Trophoblast cell (in vitro differentiated cells and primary cell): ENCODE measurements at regions not wholly inside any gene's neighbourhood (a gene's known extent, or its start where the extent isn't known, plus 50 kb on each side); places are given as distances from the start of the nearest gene placed in this dataset.
"Not testable (repeated sequence)": the region's sequence is repeated elsewhere in the genome, so short reads cannot be mapped to it uniquely, and the experiment has no call there.

Source experiments
- DNase-seq, 2 donors: peaks; one replicate each; pipeline ENCODE4 v3.0.0-alpha.2; 2016
- H2AFZ ChIP-seq: 2 replicates; pipeline ENCODE4 v1.6.1; 2013; ENCODE audit warnings: low read length, moderate library complexity, mild to moderate bottlenecking; ENCODE audit not compliant: insufficient read depth, poor library complexity
- H2AK5ac ChIP-seq: 2 replicates; pipeline ENCODE4 v1.6.1; 2013; ENCODE audit warnings: mild to moderate bottlenecking, low read length
- H2BK120ac ChIP-seq: 2 replicates; pipeline ENCODE4 v1.6.1; 2013; ENCODE audit warnings: low read length, mild to moderate bottlenecking, moderate library complexity; ENCODE audit not compliant: insufficient read depth, poor library complexity
- H2BK12ac ChIP-seq: 2 replicates; pipeline ENCODE4 v1.6.1; 2013; ENCODE audit warnings: mild to moderate bottlenecking, low read length, moderate library complexity
- H2BK5ac ChIP-seq: 2 replicates; pipeline ENCODE4 v1.6.1; 2013; ENCODE audit warnings: low read length, low read depth, moderate library complexity, mild to moderate bottlenecking; ENCODE audit not compliant: poor library complexity
- H3K14ac ChIP-seq: 2 replicates; pipeline ENCODE4 v1.6.1; 2013; ENCODE audit warnings: mild to moderate bottlenecking, low read length
- H3K18ac ChIP-seq: 2 replicates; pipeline ENCODE4 v1.6.1; 2013; ENCODE audit warnings: mild to moderate bottlenecking, low read length
- H3K23ac ChIP-seq: 2 replicates; pipeline ENCODE4 v1.6.1; 2013; ENCODE audit warnings: low read length
- H3K27ac ChIP-seq: 2 replicates; pipeline ENCODE4 v1.5.1; 2013; ENCODE audit warnings: low read depth, mild to moderate bottlenecking, inconsistent platforms, low read length, moderate library complexity
- H3K27me3 ChIP-seq: 2 replicates; pipeline ENCODE4 v1.6.1; 2013; ENCODE audit warnings: inconsistent platforms, mild to moderate bottlenecking, low read length, moderate library complexity; ENCODE audit not compliant: insufficient read depth
- H3K36me3 ChIP-seq, 2 experiments: 1 replicate in 1 of 2; 2 replicates in 1 of 2; pipeline ENCODE4 v1.6.1; 2013; ENCODE audit warnings: low read length in 2 of 2, mild to moderate bottlenecking in 2 of 2, moderate library complexity in 1 of 2; ENCODE audit not compliant: insufficient read depth in 2 of 2, control insufficient read depth in 1 of 2
- H3K4ac ChIP-seq: 2 replicates; pipeline ENCODE4 v1.6.1; 2013; ENCODE audit warnings: low read depth, mild to moderate bottlenecking, low read length, moderate library complexity
- H3K4me1 ChIP-seq, 2 experiments: 1 replicate in 1 of 2; 2 replicates in 1 of 2; pipeline ENCODE4 v1.6.1; 2013; ENCODE audit warnings: low read length in 2 of 2, mild to moderate bottlenecking in 2 of 2, moderate library complexity in 1 of 2; ENCODE audit not compliant: insufficient read depth in 2 of 2, control insufficient read depth in 1 of 2
- H3K4me2 ChIP-seq: 2 replicates; pipeline ENCODE4 v1.6.1; 2013; ENCODE audit warnings: inconsistent platforms, mild to moderate bottlenecking, low read length, moderate library complexity
- H3K4me3 ChIP-seq: 2 replicates; pipeline ENCODE4 v1.5.1; 2013; ENCODE audit warnings: mild to moderate bottlenecking, low read depth, low read length, inconsistent platforms
- H3K79me1 ChIP-seq: one replicate; pipeline ENCODE4 v1.6.1; 2013; ENCODE audit warnings: low read length
- H3K79me2 ChIP-seq: 2 replicates; pipeline ENCODE4 v1.6.1; 2013; ENCODE audit warnings: low read length, mild to moderate bottlenecking; ENCODE audit not compliant: control insufficient read depth, insufficient read depth, poor library complexity
- H3K9ac ChIP-seq: 2 replicates; pipeline ENCODE4 v1.6.1; 2013; ENCODE audit warnings: mild to moderate bottlenecking, low read length
- H3K9me3 ChIP-seq: 2 replicates; pipeline ENCODE4 v1.6.1; 2013; ENCODE audit warnings: low read depth, mild to moderate bottlenecking, control low read depth, inconsistent platforms, low read length; ENCODE audit not compliant: insufficient read depth
- H4K12ac ChIP-seq: 2 replicates; pipeline ENCODE4 v1.6.1; 2013; ENCODE audit warnings: low read depth, mild to moderate bottlenecking, low read length, moderate library complexity
- H4K8ac ChIP-seq: 2 replicates; pipeline ENCODE4 v1.6.1; 2013; ENCODE audit warnings: low read depth, mild to moderate bottlenecking, low read length, moderate library complexity
- H4K91ac ChIP-seq: one replicate; pipeline ENCODE4 v1.6.1; 2013; ENCODE audit warnings: low read depth, mild to moderate bottlenecking, low read length, moderate library complexity
- WGBS: extraction: QIAGEN DNeasy Blood & Tissue Kit; methylation state at CpG from one replicate; pipeline ENCODE4 v1.1.7; 2013; ENCODE audit warnings: missing lambda C conversion rate; ENCODE audit not compliant: insufficient read length, insufficient coverage; ENCODE audit errors: extremely low coverage; 5-methylcytosine and 5-hydroxymethylcytosine counted together

DNA sequence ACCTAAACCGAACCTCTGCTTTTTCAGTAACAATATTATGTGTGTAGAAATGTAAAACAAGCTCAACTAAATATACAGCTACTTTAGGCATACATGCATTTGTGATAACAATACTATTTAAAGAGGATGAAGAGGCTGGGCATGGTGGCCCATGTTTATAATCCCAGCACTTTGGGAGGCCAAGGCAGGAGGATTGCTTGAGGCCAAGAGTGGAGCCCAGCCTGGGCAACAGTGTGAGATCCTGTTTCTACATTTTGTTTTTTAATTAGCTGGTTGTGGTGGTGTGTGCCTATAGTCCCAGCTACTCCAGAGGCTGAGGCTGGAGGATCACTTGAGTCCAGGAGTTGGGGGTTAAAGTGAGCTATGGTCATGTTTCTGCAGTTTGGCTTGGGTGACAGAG, 73.6 kb upstream of the LYPLAL1 start:
- Histone ChIP-seq H2BK12ac (no peak overlapping the region), H4K8ac (no peak overlapping the region), H3K14ac (no peak overlapping the region), H3K4ac (no peak overlapping the region), H3K9ac (no peak overlapping the region), H3K79me2 (no peaks in the 10 kb centered on the region), H2BK5ac (no peak overlapping the region), H3K4me3 (no peak overlapping the region), H2BK120ac (no peak overlapping the region), H4K91ac (no peak overlapping the region), H3K9me3 (no peaks in the 10 kb centered on the region), H3K4me1 (no peaks in the 10 kb centered on the region), H4K12ac (no peak overlapping the region), H3K23ac (no peak overlapping the region), H3K27me3 (no peaks in the 10 kb centered on the region), H3K18ac (no peak overlapping the region), H3K79me1 (no peaks in the 10 kb centered on the region), H2AK5ac (no peak overlapping the region), H2AFZ (no peak overlapping the region), H3K4me2 (no peak overlapping the region), H3K27ac (no peak overlapping the region), H3K36me3 (no peaks in the 10 kb centered on the region)
- no peak for DNase-seq
- WGBS = no CpG with 5 or more reads among the region's 1 CpG

DNA sequence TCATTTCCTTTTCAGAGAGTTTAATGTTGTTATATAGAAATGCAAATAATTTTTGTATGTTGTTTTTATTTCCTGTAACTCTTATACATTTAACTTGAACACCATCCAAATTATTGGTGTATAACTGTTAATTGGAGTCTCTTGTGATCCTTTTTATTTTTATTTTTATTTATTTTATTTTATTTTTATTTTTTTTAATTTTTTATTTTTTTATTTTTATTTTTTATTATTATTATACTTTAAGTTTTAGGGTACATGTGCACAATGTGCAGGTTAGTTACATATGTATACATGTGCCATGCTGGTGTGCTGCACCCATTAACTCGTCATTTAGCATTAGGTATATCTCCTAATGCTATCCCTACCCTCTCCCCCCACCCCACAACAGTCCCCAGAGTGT, 71.2 kb upstream of the LYPLAL1 start:
- not testable (repeated sequence) for H3K36me3 ChIP-seq, H3K9ac ChIP-seq, H4K91ac ChIP-seq, H3K27me3 ChIP-seq, H2BK120ac ChIP-seq, H2BK5ac ChIP-seq, H3K79me2 ChIP-seq, H3K4me2 ChIP-seq, DNase-seq, H4K12ac ChIP-seq, H3K4me3 ChIP-seq, H3K4me1 ChIP-seq, H3K14ac ChIP-seq, H3K27ac ChIP-seq, H3K9me3 ChIP-seq, H2AK5ac ChIP-seq, H4K8ac ChIP-seq, H2AFZ ChIP-seq, H3K23ac ChIP-seq, H3K18ac ChIP-seq, H2BK12ac ChIP-seq, H3K79me1 ChIP-seq, H3K4ac ChIP-seq
- no CpG with 5 or more reads among the region's 1 CpG for WGBS

DNA sequence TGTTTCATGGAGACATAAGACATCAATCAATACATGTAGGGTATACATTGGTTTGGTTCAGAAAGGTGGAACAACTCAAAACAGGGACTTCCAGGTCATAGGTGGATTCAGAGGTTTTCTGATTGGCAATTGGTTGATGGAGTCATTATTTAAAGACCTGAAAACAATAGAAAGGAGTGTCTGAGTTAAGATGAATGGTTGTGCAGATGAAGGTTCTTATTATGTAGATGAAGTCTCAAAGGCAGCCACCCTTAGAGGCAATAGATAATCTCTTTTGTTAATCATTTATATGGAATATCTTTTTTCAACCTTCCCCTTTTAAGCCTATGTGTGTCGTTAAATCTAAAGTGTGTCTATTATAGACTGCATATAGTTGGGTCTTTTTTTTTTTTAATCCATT, 67.8 kb upstream of the LYPLAL1 start:
- Histone ChIP-seq H4K12ac (no peak overlapping the region), H3K4me1 (no peaks in the 10 kb centered on the region), H3K23ac (no peak overlapping the region), H3K79me1 (no peaks in the 10 kb centered on the region), H2BK120ac (no peak overlapping the region), H2BK12ac (no peak overlapping the region), H3K4ac (no peak overlapping the region), H3K4me2 (no peak overlapping the region), H3K27me3 (no peaks in the 10 kb centered on the region), H3K36me3 (no peaks in the 10 kb centered on the region), H4K91ac (no peak overlapping the region), H2BK5ac (no peak overlapping the region), H2AFZ (no peak overlapping the region), H4K8ac (no peak overlapping the region), H3K14ac (no peak overlapping the region), H3K9me3 (no peaks in the 10 kb centered on the region), H2AK5ac (no peak overlapping the region), H3K79me2 (no peaks in the 10 kb centered on the region), H3K4me3 (no peak overlapping the region), H3K27ac (no peak overlapping the region), H3K9ac (no peak overlapping the region), H3K18ac (no peak overlapping the region)
- WGBS = no CpG with 5 or more reads among the region's 1 CpG
- DNase-seq = no peak

DNA sequence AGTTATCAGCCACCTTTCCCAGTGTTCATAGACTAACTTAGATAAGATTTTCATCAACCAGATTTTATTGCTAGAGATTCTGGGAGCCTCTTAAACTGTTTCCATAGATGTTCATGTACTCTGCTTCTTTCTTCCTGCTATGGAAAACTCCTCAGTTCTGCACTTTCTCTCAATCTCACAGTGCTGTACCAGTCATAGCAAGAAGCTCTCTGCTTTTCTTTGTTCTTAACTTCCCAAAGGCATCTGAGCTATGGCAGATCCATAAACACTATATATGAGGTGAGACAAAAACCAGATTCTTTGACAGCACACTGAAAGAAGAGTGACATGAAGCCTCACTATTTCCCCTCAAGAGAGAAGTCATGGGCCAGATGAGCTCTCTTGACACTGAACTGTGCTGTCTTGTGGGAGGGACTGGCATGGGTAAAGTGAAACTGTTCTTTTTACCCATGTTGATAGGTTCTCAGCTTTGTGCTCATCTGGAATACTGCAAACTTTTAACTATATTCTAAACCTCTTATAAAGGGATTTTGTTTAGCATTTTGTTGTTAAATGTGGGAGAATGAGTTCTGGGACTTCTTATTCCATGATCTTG, 64.2 kb upstream of the LYPLAL1 start:
- no peak overlapping the region for H3K9ac ChIP-seq

More for the DNA sequence above, 64.2 kb upstream of the LYPLAL1 start:
- H3K4me3 ChIP-seq = no peak overlapping the region
- H4K12ac ChIP-seq = no peak overlapping the region
- no peak overlapping the region for H2BK5ac ChIP-seq
- H3K36me3 ChIP-seq = no peaks in the 10 kb centered on the region
- H3K27ac ChIP-seq = no peak overlapping the region
- no peak overlapping the region for H3K18ac ChIP-seq
- no peak overlapping the region for H3K4me2 ChIP-seq
- H4K91ac ChIP-seq = no peak overlapping the region
- H3K79me2 ChIP-seq = no peaks in the 10 kb centered on the region
- H3K79me1 ChIP-seq = no peaks in the 10 kb centered on the region
- H3K9me3 ChIP-seq = peaks cover 3% of the 10 kb centered on the region
- H3K14ac ChIP-seq = no peak overlapping the region
- H3K4ac ChIP-seq = no peak overlapping the region
- no peaks in the 10 kb centered on the region for H3K27me3 ChIP-seq
- no peaks in the 10 kb centered on the region for H3K4me1 ChIP-seq
- no peak overlapping the region for H2AFZ ChIP-seq
- no peak for DNase-seq
- H2BK120ac ChIP-seq = no peak overlapping the region
- H2AK5ac ChIP-seq = no peak overlapping the region
- no peak overlapping the region for H2BK12ac ChIP-seq
- H3K23ac ChIP-seq = no peak overlapping the region
- H4K8ac ChIP-seq = no peak overlapping the region
